ENCODE measurements at regions not wholly inside any gene's neighbourhood (a gene's known extent, or its start where the extent isn't known, plus 50 kb on each side); places are given as distances from the start of the nearest gene placed in this dataset.
A peak's percentile ranks its signal among the peaks of the same experiment; 100 is the strongest.

GRCh38 chr11:98069861-98070260 lies 950.9 kb upstream of the CNTN5 start:
- ChIA-PET CTCF (no interaction called here), POLR2A (no interaction called here)
- peak; percentile 5 for DNase-seq (ENCODE audit: extremely low spot score)

GRCh38 chr11:98090861-98091505 lies 929.8 kb upstream of the CNTN5 start:
- POLR2A ChIA-PET = no interaction called here
- TF ChIP-seq L3MBTL2 (conservative IDR thresholded peaks at IDR 0.05) (no peak), ZNF384 (IDR thresholded peaks at IDR 0.05) (no peak), SUZ12 (IDR thresholded peaks at IDR 0.05) (no peak), TARDBP (IDR thresholded peaks at IDR 0.05) (no peak), NFRKB (IDR thresholded peaks at IDR 0.05) (no peak), ARNT (IDR thresholded peaks at IDR 0.05) (no peak)
- CTCF ChIA-PET = no interaction called here
- DNase-seq (ENCODE audit: extremely low spot score) = no peak

More at GRCh38 chr11:98069861-98070260, 950.9 kb upstream of the CNTN5 start:
- TF ChIP-seq HDGF (IDR thresholded peaks at IDR 0.05; ENCODE audit: borderline replicate concordance) = no peak
- no peak for TF ChIP-seq SP1 (IDR thresholded peaks at IDR 0.05)
- TF ChIP-seq BHLHE40 (IDR thresholded peaks at IDR 0.05; ENCODE audit: borderline replicate concordance) = no peak
- TF ChIP-seq ELF4 (IDR thresholded peaks at IDR 0.05) = no peak
- no peak for TF ChIP-seq SUZ12 (IDR thresholded peaks at IDR 0.05)
- TF ChIP-seq ARNT (IDR thresholded peaks at IDR 0.05) = no peak
- no peak for TF ChIP-seq L3MBTL2 (conservative IDR thresholded peaks at IDR 0.05)
- no peak for TF ChIP-seq PKNOX1 (IDR thresholded peaks at IDR 0.05)
- no peak for TF ChIP-seq LEF1 (IDR thresholded peaks at IDR 0.05; ENCODE audit: borderline replicate concordance)
- no peak for TF ChIP-seq FOXA1 (IDR thresholded peaks at IDR 0.05)

GRCh38 chr11:98099371-98099770 lies 921.4 kb upstream of the CNTN5 start:
- no peak for DNase-seq (ENCODE audit: extremely low spot score)
- ChIA-PET CTCF (no interaction called here), POLR2A (no interaction called here)
- no peak for TF ChIP-seq ELF4 (IDR thresholded peaks at IDR 0.05)
- TF ChIP-seq TARDBP (IDR thresholded peaks at IDR 0.05) = no peak
- no peak for TF ChIP-seq SUZ12 (IDR thresholded peaks at IDR 0.05)
- no peak for TF ChIP-seq NFRKB (IDR thresholded peaks at IDR 0.05)
- TF ChIP-seq FOXK2 (IDR thresholded peaks at IDR 0.05) = no peak
- no peak for TF ChIP-seq BHLHE40 (IDR thresholded peaks at IDR 0.05; ENCODE audit: borderline replicate concordance)
- no peak for TF ChIP-seq L3MBTL2 (conservative IDR thresholded peaks at IDR 0.05)
- TF ChIP-seq FOXM1 (IDR thresholded peaks at IDR 0.05; ENCODE audit: borderline replicate concordance) = no peak
- TF ChIP-seq SP1 (IDR thresholded peaks at IDR 0.05) = no peak
- TF ChIP-seq CTBP1 (IDR thresholded peaks at IDR 0.05; ENCODE audit: borderline replicate concordance) = no peak
- no peak for TF ChIP-seq PKNOX1 (IDR thresholded peaks at IDR 0.05)
- no peak for TF ChIP-seq ARNT (IDR thresholded peaks at IDR 0.05)
- no peak for TF ChIP-seq LEF1 (IDR thresholded peaks at IDR 0.05; ENCODE audit: borderline replicate concordance)
- TF ChIP-seq FOXA1 (IDR thresholded peaks at IDR 0.05) = no peak

GRCh38 chr11:98100689-98101088 lies 920.1 kb upstream of the CNTN5 start:
- ChIA-PET CTCF (no interaction called here), POLR2A (no interaction called here)
- TF ChIP-seq TARDBP (IDR thresholded peaks at IDR 0.05) = no peak
- no peak for TF ChIP-seq FOXA1 (IDR thresholded peaks at IDR 0.05)
- TF ChIP-seq HDGF (IDR thresholded peaks at IDR 0.05; ENCODE audit: borderline replicate concordance) = no peak
- no peak for TF ChIP-seq ARNT (IDR thresholded peaks at IDR 0.05)
- TF ChIP-seq LEF1 (IDR thresholded peaks at IDR 0.05; ENCODE audit: borderline replicate concordance) = no peak
- no peak for TF ChIP-seq ZNF384 (IDR thresholded peaks at IDR 0.05)
- no peak for TF ChIP-seq FOXK2 (IDR thresholded peaks at IDR 0.05)
- TF ChIP-seq SUZ12 (IDR thresholded peaks at IDR 0.05) = no peak
- TF ChIP-seq BHLHE40 (IDR thresholded peaks at IDR 0.05; ENCODE audit: borderline replicate concordance) = no peak
- no peak for TF ChIP-seq L3MBTL2 (conservative IDR thresholded peaks at IDR 0.05)
- TF ChIP-seq ELF4 (IDR thresholded peaks at IDR 0.05) = no peak
- TF ChIP-seq CTBP1 (IDR thresholded peaks at IDR 0.05; ENCODE audit: borderline replicate concordance) = no peak
- no peak for TF ChIP-seq FOXM1 (IDR thresholded peaks at IDR 0.05; ENCODE audit: borderline replicate concordance)
- TF ChIP-seq NFRKB (IDR thresholded peaks at IDR 0.05) = no peak
- TF ChIP-seq PKNOX1 (IDR thresholded peaks at IDR 0.05) = no peak
- no peak for TF ChIP-seq SP1 (IDR thresholded peaks at IDR 0.05)
- DNase-seq (ENCODE audit: extremely low spot score) = no peak

GRCh38 chr11:98101329-98101728 lies 919.4 kb upstream of the CNTN5 start:
- TF ChIP-seq PKNOX1 (IDR thresholded peaks at IDR 0.05) (no peak), FOXA1 (IDR thresholded peaks at IDR 0.05) (no peak), CTBP1 (IDR thresholded peaks at IDR 0.05; ENCODE audit: borderline replicate concordance) (no peak), ARNT (IDR thresholded peaks at IDR 0.05) (no peak), ELF4 (IDR thresholded peaks at IDR 0.05) (no peak), NFRKB (IDR thresholded peaks at IDR 0.05) (no peak), FOXK2 (IDR thresholded peaks at IDR 0.05) (no peak), LEF1 (IDR thresholded peaks at IDR 0.05; ENCODE audit: borderline replicate concordance) (no peak)
- CTCF ChIA-PET = no interaction called here
- no peak for DNase-seq (ENCODE audit: extremely low spot score)

GRCh38 chr11:98104249-98104648 lies 916.5 kb upstream of the CNTN5 start:
- no peak for DNase-seq (ENCODE audit: extremely low spot score)
- POLR2A ChIA-PET = no interaction called here
- TF ChIP-seq TARDBP (IDR thresholded peaks at IDR 0.05) (no peak), PKNOX1 (IDR thresholded peaks at IDR 0.05) (no peak), ZNF384 (IDR thresholded peaks at IDR 0.05) (no peak), BHLHE40 (IDR thresholded peaks at IDR 0.05; ENCODE audit: borderline replicate concordance) (no peak), LEF1 (IDR thresholded peaks at IDR 0.05; ENCODE audit: borderline replicate concordance) (no peak), FOXK2 (IDR thresholded peaks at IDR 0.05) (no peak), ARNT (IDR thresholded peaks at IDR 0.05) (no peak), L3MBTL2 (conservative IDR thresholded peaks at IDR 0.05) (no peak), ELF4 (IDR thresholded peaks at IDR 0.05) (no peak), HDGF (IDR thresholded peaks at IDR 0.05; ENCODE audit: borderline replicate concordance) (no peak), FOXA1 (IDR thresholded peaks at IDR 0.05) (no peak), SP1 (IDR thresholded peaks at IDR 0.05) (no peak), CTBP1 (IDR thresholded peaks at IDR 0.05; ENCODE audit: borderline replicate concordance) (no peak), NFRKB (IDR thresholded peaks at IDR 0.05) (no peak), FOXM1 (IDR thresholded peaks at IDR 0.05; ENCODE audit: borderline replicate concordance) (no peak), SUZ12 (IDR thresholded peaks at IDR 0.05) (no peak)
- CTCF ChIA-PET = no interaction called here

More at GRCh38 chr11:98101329-98101728, 919.4 kb upstream of the CNTN5 start:
- POLR2A ChIA-PET = no interaction called here
